ENCODE measurements at regions not wholly inside any gene's neighbourhood (a gene's known extent, or its start where the extent isn't known, plus 50 kb on each side); places are given as distances from the start of the nearest gene placed in this dataset.
A peak's percentile ranks its signal among the peaks of the same experiment; 100 is the strongest.

- no peak overlapping the region for H3K4me2 ChIP-seq (ENCODE audit: low read depth, low read length, poor library complexity, severe bottlenecking)
These were observed 204.9 kb downstream of the GBA3 start for GRCh38 chr4:22897520-22898108.

DNA sequence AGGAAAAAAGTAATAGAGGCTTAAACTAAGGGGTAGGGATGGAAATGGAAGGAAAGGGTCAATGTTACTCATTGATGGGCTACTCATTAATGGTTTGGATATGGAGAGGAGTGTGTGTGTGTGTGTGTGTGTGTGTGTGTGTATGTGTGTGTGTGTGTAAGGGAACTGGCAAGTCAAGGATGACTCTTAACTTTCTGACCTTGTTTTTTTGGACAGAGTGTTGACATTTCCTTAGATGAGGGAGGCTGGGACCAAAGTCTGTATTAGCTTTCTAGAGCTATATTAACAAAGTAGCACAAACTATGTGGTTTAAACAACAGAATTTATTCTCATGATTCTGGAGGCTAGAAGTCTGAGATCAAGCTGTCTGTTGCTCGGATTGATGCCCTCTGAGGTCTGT is 202.7 kb downstream of the GBA3 start:
- no peaks in the 10 kb centered on the region for H3K79me2 ChIP-seq (ENCODE audit: insufficient read depth, low read length)
- H4K20me1 ChIP-seq (ENCODE audit: low read depth, low read length), result no peaks in the 10 kb centered on the region
- H3K27ac ChIP-seq (ENCODE audit: low read depth, low read length), result no peak overlapping the region
- no peak overlapping the region for H2AFZ ChIP-seq (ENCODE audit: low read depth, low read length, severe bottlenecking)
- H3K9ac ChIP-seq (ENCODE audit: low read length), result no peak overlapping the region
- no peaks in the 10 kb centered on the region for H3F3A ChIP-seq (ENCODE audit: insufficient read depth)
- H3K9me2 ChIP-seq (replicated peaks; ENCODE audit: insufficient read depth, low read length), result no peaks in the 10 kb centered on the region
- H3K36me3 ChIP-seq (ENCODE audit: low read length), result no peaks in the 10 kb centered on the region
- H3K9me3 ChIP-seq (ENCODE audit: insufficient read depth, low read length), result no peaks in the 10 kb centered on the region
- TF ChIP-seq EZH2phosphoT487 (conservative IDR thresholded peaks at IDR 0.05; ENCODE audit: low read length), result no peak
- TF ChIP-seq CTCF (IDR thresholded peaks at IDR 0.05; ENCODE audit: insufficient read depth, low read length, poor library complexity, severe bottlenecking), result no peak
- H3K4me3 ChIP-seq (ENCODE audit: insufficient read depth, low read length, poor library complexity, severe bottlenecking), result no peak overlapping the region
- H3K4me2 ChIP-seq (ENCODE audit: low read depth, low read length, poor library complexity, severe bottlenecking), result no peak overlapping the region
- no peaks in the 10 kb centered on the region for H3K27me3 ChIP-seq (ENCODE audit: low read length)

More at GRCh38 chr4:22897520-22898108, 204.9 kb downstream of the GBA3 start:
- TF ChIP-seq EZH2phosphoT487 (conservative IDR thresholded peaks at IDR 0.05; ENCODE audit: low read length) (no peak), CTCF (IDR thresholded peaks at IDR 0.05; ENCODE audit: insufficient read depth, low read length, poor library complexity, severe bottlenecking) (peak; percentile 63)
- no peaks in the 10 kb centered on the region for H4K20me1 ChIP-seq (ENCODE audit: low read depth, low read length)
- H3K27ac ChIP-seq (ENCODE audit: low read depth, low read length), result no peak overlapping the region
- no peaks in the 10 kb centered on the region for H3K9me3 ChIP-seq (ENCODE audit: insufficient read depth, low read length)
- H3K9ac ChIP-seq (ENCODE audit: low read length), result no peak overlapping the region
- H3K79me2 ChIP-seq (ENCODE audit: insufficient read depth, low read length), result no peaks in the 10 kb centered on the region
- no peaks in the 10 kb centered on the region for H3K27me3 ChIP-seq (ENCODE audit: low read length)
- no peaks in the 10 kb centered on the region for H3K9me2 ChIP-seq (replicated peaks; ENCODE audit: insufficient read depth, low read length)
- H3K4me3 ChIP-seq (ENCODE audit: insufficient read depth, low read length, poor library complexity, severe bottlenecking), result no peak overlapping the region
- no peak overlapping the region for H2AFZ ChIP-seq (ENCODE audit: low read depth, low read length, severe bottlenecking)
- no peaks in the 10 kb centered on the region for H3K36me3 ChIP-seq (ENCODE audit: low read length)
- no peaks in the 10 kb centered on the region for H3F3A ChIP-seq (ENCODE audit: insufficient read depth)

DNA sequence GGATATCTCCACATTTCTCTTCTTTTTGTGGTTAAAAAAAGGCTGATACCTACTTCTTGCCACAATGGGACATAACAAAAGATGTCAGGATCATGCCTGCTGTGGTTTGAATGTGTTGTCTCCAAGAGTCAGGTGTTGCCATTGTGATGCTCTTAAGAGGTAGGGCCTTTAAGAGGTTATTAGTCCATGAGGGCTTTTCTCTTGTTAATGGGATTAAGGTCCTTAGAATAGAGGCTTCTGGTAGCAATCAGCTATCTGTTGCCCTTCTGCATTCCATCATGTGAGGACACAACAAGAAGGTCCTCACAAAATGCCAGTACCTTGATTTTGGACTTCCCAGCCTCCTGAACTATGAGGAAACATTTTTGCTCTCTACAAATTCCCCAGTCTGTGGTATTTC is 191.4 kb downstream of the GBA3 start:
- Histone ChIP-seq H3K9ac (ENCODE audit: low read length) (no peak overlapping the region), H3F3A (ENCODE audit: insufficient read depth) (no peaks in the 10 kb centered on the region), H3K9me3 (ENCODE audit: insufficient read depth, low read length) (no peaks in the 10 kb centered on the region), H3K4me3 (ENCODE audit: insufficient read depth, low read length, poor library complexity, severe bottlenecking) (no peak overlapping the region), H3K4me2 (ENCODE audit: low read depth, low read length, poor library complexity, severe bottlenecking) (no peak overlapping the region), H3K27me3 (ENCODE audit: low read length) (no peaks in the 10 kb centered on the region), H3K79me2 (ENCODE audit: insufficient read depth, low read length) (no peaks in the 10 kb centered on the region), H3K27ac (ENCODE audit: low read depth, low read length) (no peak overlapping the region), H2AFZ (ENCODE audit: low read depth, low read length, severe bottlenecking) (no peak overlapping the region), H3K9me2 (replicated peaks; ENCODE audit: insufficient read depth, low read length) (no peaks in the 10 kb centered on the region), H3K36me3 (ENCODE audit: low read length) (no peaks in the 10 kb centered on the region), H4K20me1 (ENCODE audit: low read depth, low read length) (no peaks in the 10 kb centered on the region)
- no peak for TF ChIP-seq CTCF (IDR thresholded peaks at IDR 0.05; ENCODE audit: insufficient read depth, low read length, poor library complexity, severe bottlenecking)
- no peak for TF ChIP-seq EZH2phosphoT487 (conservative IDR thresholded peaks at IDR 0.05; ENCODE audit: low read length)

All from SU-DHL-6 (cell line).